VCaP (cell line): ENCODE measurements at regions not wholly inside any gene's neighbourhood (a gene's known extent, or its start where the extent isn't known, plus 50 kb on each side); places are given as distances from the start of the nearest gene placed in this dataset.

ENCODE experiments used
- H3K27ac ChIP-seq: fragments of 450-650 bp; 2 replicates; pipeline ENCODE4 v1.5.1; 2017
- TF ChIP-seq, protein P1 (sequence below): fragments of 450-650 bp; conservative IDR thresholded peaks from 2 replicates; pipeline ENCODE4 v1.5.1; 2017; ENCODE audit warnings: mild to moderate bottlenecking, moderate library complexity

DNA sequence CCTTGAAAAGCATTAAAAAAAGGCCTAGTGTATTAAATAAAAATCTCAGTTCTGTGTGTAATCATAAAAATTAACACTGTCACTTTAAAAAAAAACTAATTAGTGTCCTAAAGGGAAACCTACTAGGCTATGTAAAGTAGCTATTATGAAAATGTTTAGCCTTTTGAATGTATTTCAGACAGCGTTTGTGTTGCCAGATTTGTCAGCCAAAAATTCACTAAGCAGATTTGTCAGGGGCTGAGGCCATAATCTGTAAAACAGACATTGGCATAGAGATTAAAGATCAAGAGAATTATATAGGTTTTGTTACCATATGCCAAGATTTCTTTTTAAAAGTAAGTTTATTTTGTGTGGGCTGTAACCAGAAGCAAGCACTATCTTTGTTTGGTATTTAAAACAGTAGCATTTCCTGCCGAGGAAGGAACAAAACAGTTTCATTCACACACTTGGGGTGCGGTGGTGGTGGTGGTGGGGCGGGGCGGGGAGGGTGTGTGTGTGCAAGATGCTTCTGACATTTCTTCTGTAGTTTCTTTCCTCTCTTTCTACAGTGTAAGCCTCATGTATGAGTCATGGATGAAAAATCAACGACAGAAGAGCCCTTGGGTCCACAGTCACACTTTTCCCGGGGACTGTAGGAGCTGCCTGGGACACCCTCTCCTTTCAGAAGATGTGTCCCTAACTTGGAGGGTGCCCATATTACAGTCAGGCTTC, 328.5 kb upstream of the FANCL start:
- H3K27ac ChIP-seq: no peak overlapping the region
- TF ChIP-seq, protein P1, sequence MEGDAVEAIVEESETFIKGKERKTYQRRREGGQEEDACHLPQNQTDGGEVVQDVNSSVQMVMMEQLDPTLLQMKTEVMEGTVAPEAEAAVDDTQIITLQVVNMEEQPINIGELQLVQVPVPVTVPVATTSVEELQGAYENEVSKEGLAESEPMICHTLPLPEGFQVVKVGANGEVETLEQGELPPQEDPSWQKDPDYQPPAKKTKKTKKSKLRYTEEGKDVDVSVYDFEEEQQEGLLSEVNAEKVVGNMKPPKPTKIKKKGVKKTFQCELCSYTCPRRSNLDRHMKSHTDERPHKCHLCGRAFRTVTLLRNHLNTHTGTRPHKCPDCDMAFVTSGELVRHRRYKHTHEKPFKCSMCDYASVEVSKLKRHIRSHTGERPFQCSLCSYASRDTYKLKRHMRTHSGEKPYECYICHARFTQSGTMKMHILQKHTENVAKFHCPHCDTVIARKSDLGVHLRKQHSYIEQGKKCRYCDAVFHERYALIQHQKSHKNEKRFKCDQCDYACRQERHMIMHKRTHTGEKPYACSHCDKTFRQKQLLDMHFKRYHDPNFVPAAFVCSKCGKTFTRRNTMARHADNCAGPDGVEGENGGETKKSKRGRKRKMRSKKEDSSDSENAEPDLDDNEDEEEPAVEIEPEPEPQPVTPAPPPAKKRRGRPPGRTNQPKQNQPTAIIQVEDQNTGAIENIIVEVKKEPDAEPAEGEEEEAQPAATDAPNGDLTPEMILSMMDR: no peak

DNA sequence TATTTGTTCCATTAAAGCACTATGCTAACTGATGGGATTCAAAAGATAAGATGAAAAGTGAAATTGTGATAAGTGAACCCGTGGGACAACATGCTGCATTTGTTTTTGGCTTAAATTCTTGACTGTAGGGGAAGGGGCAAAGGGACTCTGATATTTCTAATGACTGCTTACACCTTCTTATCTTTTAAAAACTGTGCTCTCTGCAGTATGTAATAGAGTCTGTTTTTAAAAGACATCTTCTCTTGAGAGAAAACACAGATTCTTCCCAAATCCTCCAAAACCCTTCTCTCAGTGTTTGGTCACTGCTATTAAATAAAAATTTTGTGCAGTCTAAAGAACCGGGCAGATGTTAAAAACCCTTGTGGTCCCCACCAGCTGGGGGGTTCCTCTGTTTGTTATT, 327.8 kb upstream of the FANCL start:
- no peak overlapping the region for H3K27ac ChIP-seq
- TF ChIP-seq, protein P1: no peak

DNA sequence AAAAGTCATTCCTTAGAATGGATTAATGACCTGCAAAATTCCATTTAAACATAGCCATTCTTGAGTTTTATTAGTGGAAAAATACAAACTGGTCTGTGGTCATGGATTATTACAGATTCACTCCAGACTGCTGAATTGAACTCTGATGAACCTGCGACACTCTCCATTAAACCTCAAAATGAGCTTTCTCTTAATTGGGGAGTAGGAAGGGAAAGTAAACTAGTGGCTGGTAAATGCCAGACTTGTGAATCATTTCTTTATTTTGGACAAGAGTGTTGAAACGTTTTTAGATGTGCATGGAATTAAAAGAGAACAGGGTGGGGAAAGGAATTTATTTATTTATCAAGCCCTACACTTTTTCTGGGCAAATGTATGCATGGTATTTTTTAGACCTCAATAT, 321.2 kb upstream of the FANCL start:
- TF ChIP-seq, protein P1: no peak
- no peak overlapping the region for H3K27ac ChIP-seq

DNA sequence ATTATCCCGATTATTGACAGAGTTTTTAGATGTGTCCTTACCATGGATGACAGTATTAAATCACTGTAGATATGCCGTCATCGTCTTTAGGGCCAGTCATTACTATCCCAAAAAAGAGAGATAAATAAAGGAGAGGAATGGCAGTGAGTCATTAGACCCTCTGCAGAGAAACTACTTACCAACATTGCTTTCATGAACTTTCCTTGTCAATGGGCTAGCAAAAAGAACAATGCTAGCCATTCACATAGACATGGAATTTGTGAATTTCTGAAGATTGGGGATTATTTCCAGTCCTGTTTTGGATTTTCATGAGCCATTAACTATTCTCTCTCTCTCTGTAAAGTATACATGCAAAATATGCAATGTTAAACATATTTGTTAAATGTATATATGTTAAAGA, 319.4 kb upstream of the FANCL start:
- no peak overlapping the region for H3K27ac ChIP-seq
- TF ChIP-seq, protein P1: no peak

DNA sequence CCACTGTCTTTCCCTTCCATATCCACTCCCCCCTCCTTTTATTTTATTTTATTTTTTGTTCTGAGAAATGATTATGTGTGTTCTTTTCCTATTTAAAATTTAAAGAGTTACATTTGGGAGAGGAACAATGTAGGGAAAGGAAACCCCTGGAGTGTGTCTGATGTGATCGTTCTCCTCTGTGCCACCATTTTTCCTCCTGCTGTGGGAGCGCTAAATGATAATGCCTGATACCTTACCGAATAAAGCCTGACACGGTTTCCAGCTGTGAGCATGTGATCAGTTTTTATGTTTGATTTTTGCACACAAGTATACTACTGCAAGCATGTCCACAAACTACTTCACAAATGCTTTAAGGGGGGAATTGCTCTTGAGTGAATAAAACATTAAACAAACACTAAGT, 317.8 kb upstream of the FANCL start:
- TF ChIP-seq, protein P1: no peak
- H3K27ac ChIP-seq: no peak overlapping the region

DNA sequence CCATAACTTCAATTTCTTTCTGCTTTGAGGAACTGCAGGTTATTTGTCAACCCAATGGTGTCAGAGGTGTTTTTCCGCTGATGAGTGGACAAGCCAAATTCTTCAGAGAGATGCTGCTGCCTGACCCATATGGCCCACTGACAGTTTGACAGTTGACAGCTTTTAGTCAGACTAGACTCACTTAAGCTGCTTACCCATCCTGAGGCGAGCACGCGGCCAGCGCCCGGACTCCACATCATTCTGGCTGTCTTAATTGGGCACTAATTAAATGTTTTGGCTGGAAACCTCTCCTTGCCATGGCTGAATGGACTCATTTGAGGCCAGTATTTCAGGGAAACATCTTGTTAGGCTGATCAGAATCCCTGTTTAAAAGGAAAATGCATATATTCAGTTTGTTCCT, 316.1 kb upstream of the FANCL start:
- no peak overlapping the region for H3K27ac ChIP-seq
- TF ChIP-seq, protein P1: no peak

DNA sequence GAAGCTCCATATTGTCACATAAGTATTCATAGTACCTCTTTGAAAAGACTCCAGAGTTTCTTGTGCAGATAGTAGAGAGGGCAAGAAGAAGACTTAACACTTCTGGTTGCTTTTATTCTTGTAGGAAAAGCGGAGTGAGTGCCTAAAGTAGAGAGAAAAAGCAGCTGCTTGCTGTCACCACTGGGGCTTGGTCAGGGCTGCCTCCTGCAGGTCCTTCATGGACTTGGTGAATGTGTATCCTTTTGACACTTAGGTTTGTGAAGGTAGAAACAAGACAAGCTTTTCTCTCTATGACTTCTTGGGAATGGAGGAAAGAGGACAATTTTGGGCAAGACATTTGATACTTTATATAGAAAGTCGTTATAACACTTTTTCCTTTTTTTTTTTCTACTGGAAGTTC, 312.8 kb upstream of the FANCL start:
- TF ChIP-seq, protein P1: peak; percentile 46

More for the DNA sequence above, 312.8 kb upstream of the FANCL start:
- H3K27ac ChIP-seq: no peak overlapping the region
